Chondrocyte (in vitro differentiated cells): ENCODE measurements at regions not wholly inside any gene's neighbourhood (a gene's known extent, or its start where the extent isn't known, plus 50 kb on each side); places are given as distances from the start of the nearest gene placed in this dataset.

Experiments
- DNase-seq: peaks from one replicate; pipeline ENCODE4 v3.0.0; 2021; ENCODE audit warnings: mixed read lengths, low spot score
- H3K27ac Mint-ChIP-seq: one replicate; pipeline ENCODE4 v1.8.0; 2021; ENCODE audit warnings: mild to moderate bottlenecking, moderate library complexity, mixed read lengths; ENCODE audit not compliant: unreplicated experiment
- H3K27me3 Mint-ChIP-seq: 2 replicates; pipeline ENCODE4 v1.8.0; 2021; ENCODE audit warnings: low read depth, mixed read lengths
- H3K36me3 Mint-ChIP-seq: 2 replicates; pipeline ENCODE4 v1.8.0; 2021; ENCODE audit warnings: low read depth, mixed read lengths
- H3K4me1 Mint-ChIP-seq: 2 replicates; pipeline ENCODE4 v1.8.0; 2021; ENCODE audit warnings: low read depth, mild to moderate bottlenecking, mixed read lengths
- H3K4me3 Mint-ChIP-seq: one replicate; pipeline ENCODE4 v1.8.0; 2021; ENCODE audit warnings: mild to moderate bottlenecking, moderate library complexity, mixed read lengths; ENCODE audit not compliant: unreplicated experiment
- H3K9me3 Mint-ChIP-seq: 2 replicates; pipeline ENCODE4 v1.8.0; 2021; ENCODE audit warnings: low read depth, mixed read lengths
- CTCF ChIP-seq: fragments of 200-600 bp; sonication (generic); IDR thresholded peaks from 2 replicates; pipeline ENCODE4 v1.5.0; 2021; ENCODE audit warnings: antibody characterized with exemption, mild to moderate bottlenecking, moderate library complexity

DNA sequence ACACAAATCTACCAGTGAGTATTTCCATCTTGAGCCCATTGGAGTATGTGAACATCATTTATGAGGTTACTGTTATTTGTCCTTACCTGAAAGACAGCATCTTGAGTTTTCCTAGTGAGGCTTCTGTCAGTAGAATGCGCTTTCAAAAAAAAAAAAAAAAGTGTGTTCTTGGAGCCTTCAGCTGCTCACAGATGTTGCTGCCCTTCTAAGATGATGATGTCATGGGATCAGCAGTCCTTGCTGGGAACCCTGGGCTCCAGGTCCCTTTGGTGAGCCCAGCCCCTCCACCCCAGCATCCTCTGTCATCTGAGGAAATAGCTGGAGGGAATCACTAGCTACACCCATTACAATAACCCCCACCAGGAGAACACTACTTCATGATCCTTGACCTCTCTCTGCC lies 83.3 kb downstream of the ATPSCKMT start:
- no peaks in the 10 kb centered on the region for H3K27me3 Mint-ChIP-seq
- peaks cover 2% of the 10 kb centered on the region for H3K36me3 Mint-ChIP-seq
- H3K4me3 Mint-ChIP-seq = no peak overlapping the region
- TF ChIP-seq CTCF = no peak
- no peak for DNase-seq
- H3K9me3 Mint-ChIP-seq = peaks cover 25% of the 10 kb centered on the region
- H3K4me1 Mint-ChIP-seq = no peaks in the 10 kb centered on the region
- no peak overlapping the region for H3K27ac Mint-ChIP-seq

GRCh38 chr5:10162468-10162867 lies 87.2 kb downstream of the ATPSCKMT start:
- Mint-ChIP-seq H3K27me3 (no peaks in the 10 kb centered on the region), H3K9me3 (peaks cover 25% of the 10 kb centered on the region)
- no peak for TF ChIP-seq CTCF

GRCh38 chr5:10161778-10162177 lies 87.9 kb downstream of the ATPSCKMT start:
- Mint-ChIP-seq H3K4me1 (no peaks in the 10 kb centered on the region), H3K27ac (no peak overlapping the region), H3K9me3 (peaks cover 25% of the 10 kb centered on the region), H3K36me3 (peaks cover 2% of the 10 kb centered on the region), H3K4me3 (no peak overlapping the region), H3K27me3 (no peaks in the 10 kb centered on the region)
- no peak for DNase-seq
- TF ChIP-seq CTCF = no peak

More at GRCh38 chr5:10162468-10162867, 87.2 kb downstream of the ATPSCKMT start:
- no peaks in the 10 kb centered on the region for H3K4me1 Mint-ChIP-seq
- H3K4me3 Mint-ChIP-seq = no peak overlapping the region
- H3K27ac Mint-ChIP-seq = no peak overlapping the region
- no peak for DNase-seq
- H3K36me3 Mint-ChIP-seq = peaks cover 2% of the 10 kb centered on the region

DNA sequence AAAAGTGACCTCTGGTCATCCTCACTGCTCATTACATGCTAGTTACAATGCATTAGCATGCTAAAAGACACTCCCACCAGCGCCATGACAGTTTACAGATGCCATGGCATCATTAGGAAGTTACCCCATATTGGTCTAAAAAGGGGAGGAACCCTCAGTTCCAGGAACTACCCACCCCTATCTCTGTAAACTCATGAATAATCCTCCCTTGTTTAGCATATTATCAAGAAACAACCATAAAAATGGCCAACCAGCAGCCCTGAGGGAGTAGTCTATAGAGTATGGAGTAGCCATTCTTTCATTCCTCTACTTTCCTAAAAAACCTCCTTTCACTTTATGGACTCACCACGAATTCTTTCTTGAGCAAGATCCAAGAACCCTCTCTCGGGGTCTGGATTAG lies 89.4 kb downstream of the ATPSCKMT start:
- Mint-ChIP-seq H3K27me3 (no peaks in the 10 kb centered on the region), H3K9me3 (peaks cover 10% of the 10 kb centered on the region), H3K4me1 (no peaks in the 10 kb centered on the region), H3K36me3 (no peaks in the 10 kb centered on the region), H3K27ac (no peak overlapping the region), H3K4me3 (no peak overlapping the region)
- TF ChIP-seq CTCF = no peak
- DNase-seq = no peak

- Mint-ChIP-seq H3K36me3 (no peaks in the 10 kb centered on the region), H3K9me3 (no peaks in the 10 kb centered on the region), H3K27ac (no peak overlapping the region), H3K4me3 (no peak overlapping the region), H3K4me1 (no peaks in the 10 kb centered on the region), H3K27me3 (no peaks in the 10 kb centered on the region)
- TF ChIP-seq CTCF = peak; percentile 23
- DNase-seq = no peak
These were observed 90.8 kb downstream of the ATPSCKMT start for GRCh38 chr5:10158886-10159285.
